ENCODE measurements at regions not wholly inside any gene's neighbourhood (a gene's known extent, or its start where the extent isn't known, plus 50 kb on each side); places are given as distances from the start of the nearest gene placed in this dataset.

GRCh38 chr5:174818430-174818829 is 94.0 kb downstream of the MSX2 start:
- TF ChIP-seq POLR2A (IDR thresholded peaks at IDR 0.05), result no peak
- no peak for TF ChIP-seq EP300 (IDR thresholded peaks at IDR 0.05)
- no peak for TF ChIP-seq CTCF (IDR thresholded peaks at IDR 0.05)
